HG03457 (cell line): ENCODE measurements at regions not wholly inside any gene's neighbourhood (a gene's known extent, or its start where the extent isn't known, plus 50 kb on each side); places are given as distances from the start of the nearest gene placed in this dataset.
"Not testable (repeated sequence)": the region's sequence is repeated elsewhere in the genome, so short reads cannot be mapped to it uniquely, and the experiment has no call there.

Experiments used
- ATAC-seq: cut with Tn5 transposase; IDR thresholded peaks from one replicate; pipeline ENCODE4 v1.9.1; 2021; ENCODE audit warnings: moderate number of reproducible peaks; ENCODE audit not compliant: unreplicated experiment

GRCh38 chr5:8831854-8832253 is 714.0 kb downstream of the SEMA5A start:
- no peak for ATAC-seq

GRCh38 chr5:8839361-8840055 is 706.4 kb downstream of the SEMA5A start:
- ATAC-seq: no peak

DNA sequence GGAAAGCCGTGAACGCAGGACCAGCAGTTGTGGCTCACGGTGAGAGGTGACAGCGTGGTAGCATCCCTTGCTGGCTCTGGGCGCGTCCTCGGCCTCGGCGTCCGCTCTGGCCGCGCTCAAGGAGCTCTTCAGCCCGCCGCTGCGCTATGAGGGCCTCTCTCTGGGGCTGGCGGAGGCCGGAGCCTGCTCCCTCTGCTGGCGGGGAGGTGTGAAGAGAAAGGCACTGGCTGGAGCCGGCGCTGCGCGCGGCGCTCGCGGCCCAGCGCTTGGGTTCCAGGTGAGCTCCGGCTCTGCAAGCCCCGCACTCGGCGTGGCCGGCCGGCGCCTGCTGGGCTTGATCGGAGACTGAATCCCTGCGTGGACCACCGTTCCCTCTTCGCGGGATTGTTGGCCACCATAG is 705.6 kb downstream of the SEMA5A start:
- ATAC-seq: no peak

- not testable (repeated sequence) for ATAC-seq
These were observed 705.1 kb downstream of the SEMA5A start for GRCh38 chr5:8840746-8841145.

GRCh38 chr5:8842971-8843551 is 702.8 kb downstream of the SEMA5A start:
- no peak for ATAC-seq

DNA sequence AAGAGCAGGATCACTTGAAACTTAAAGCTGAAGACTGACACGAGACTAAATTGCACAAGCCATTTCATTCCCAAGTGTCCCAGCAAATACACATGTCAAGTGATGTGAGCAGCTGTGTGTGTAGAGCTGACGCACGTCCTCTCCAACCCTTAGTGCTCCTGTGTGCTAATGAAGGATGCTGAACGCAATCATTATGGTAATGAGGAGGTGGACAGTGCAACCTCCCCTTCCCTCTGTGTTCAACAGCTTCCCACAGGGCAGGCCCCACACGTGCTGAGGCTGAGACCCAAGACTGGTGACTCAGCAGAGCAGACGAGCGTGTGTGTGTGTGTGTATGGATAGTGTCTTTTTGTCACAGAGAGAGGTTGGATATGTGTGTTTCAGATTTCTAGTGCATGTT is 702.1 kb downstream of the SEMA5A start:
- no peak for ATAC-seq

- no peak for ATAC-seq
These were observed 701.7 kb downstream of the SEMA5A start for GRCh38 chr5:8844206-8844605.

- ATAC-seq: no peak
These were observed 701.0 kb downstream of the SEMA5A start for GRCh38 chr5:8844847-8845246.

GRCh38 chr5:8845296-8845695 is 700.6 kb downstream of the SEMA5A start:
- ATAC-seq: no peak

- no peak for ATAC-seq
These were observed 697.5 kb downstream of the SEMA5A start for GRCh38 chr5:8848366-8848765.

- no peak for ATAC-seq
These were observed 696.8 kb downstream of the SEMA5A start for GRCh38 chr5:8848997-8849594.

- no peak for ATAC-seq
These were observed 694.8 kb downstream of the SEMA5A start for GRCh38 chr5:8851101-8851500.

GRCh38 chr5:8857051-8857450 is 688.8 kb downstream of the SEMA5A start:
- ATAC-seq: no peak

- ATAC-seq: no peak
These were observed 684.1 kb downstream of the SEMA5A start for GRCh38 chr5:8861764-8862163.

- no peak for ATAC-seq
These were observed 681.8 kb downstream of the SEMA5A start for GRCh38 chr5:8864053-8864452.

GRCh38 chr5:8865266-8865665 is 680.6 kb downstream of the SEMA5A start:
- ATAC-seq: no peak

DNA sequence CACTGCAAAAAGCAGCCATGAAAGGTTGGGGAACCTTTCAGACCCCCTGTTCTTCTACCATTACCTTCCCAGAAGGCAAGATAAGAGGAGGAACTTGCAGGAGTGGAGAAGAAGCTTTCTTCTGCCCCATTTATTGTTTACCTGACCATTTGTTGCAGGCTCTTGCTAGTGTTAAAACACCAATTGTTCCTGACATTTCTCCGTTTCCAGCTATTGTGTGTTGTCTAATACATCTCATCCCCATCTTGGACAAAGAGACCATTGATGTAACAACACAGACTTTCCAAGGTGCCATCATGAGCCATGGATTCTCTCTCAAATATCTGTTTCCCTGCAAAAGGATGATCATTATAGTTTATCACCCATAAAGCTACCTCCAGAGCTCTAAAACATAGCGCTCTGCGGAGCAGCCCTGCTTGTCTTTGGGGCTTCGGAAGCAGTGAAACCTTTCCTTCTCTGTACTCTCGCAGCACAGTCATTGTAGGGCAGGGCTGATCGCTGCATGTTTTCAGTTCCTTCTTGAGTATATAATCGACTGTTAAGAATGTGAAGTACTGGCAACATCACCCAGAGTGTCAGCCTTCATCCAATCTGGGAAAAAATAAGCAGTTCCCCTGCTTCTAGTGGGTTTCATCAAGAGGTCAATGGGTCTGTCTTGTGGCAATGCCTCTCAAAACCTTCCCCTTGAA is 680.0 kb downstream of the SEMA5A start:
- no peak for ATAC-seq

GRCh38 chr5:8868283-8868682 is 677.6 kb downstream of the SEMA5A start:
- ATAC-seq: no peak

DNA sequence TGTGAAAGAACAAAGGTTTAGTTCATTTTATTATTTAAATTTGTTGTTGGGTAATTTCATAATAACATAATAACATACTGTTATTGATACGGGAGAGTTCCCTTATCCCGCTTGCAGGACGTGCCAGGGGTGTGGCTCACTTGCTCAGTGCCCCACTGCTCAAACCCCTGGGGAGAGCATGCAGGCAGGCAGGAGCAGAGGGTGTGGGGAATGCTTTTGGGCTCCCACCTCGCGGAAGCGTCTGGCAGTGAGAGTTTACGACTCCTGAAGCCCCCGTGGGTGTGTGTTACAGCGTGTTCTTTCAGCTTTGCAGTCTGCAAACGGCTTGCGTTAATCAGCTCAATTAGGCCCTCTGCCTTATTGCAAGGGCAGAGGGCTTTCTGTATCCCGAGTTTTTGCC is 675.9 kb downstream of the SEMA5A start:
- no peak for ATAC-seq

GRCh38 chr5:8870349-8870958 is 675.4 kb downstream of the SEMA5A start:
- ATAC-seq: no peak

GRCh38 chr5:8870959-8871355 is 674.9 kb downstream of the SEMA5A start:
- ATAC-seq: no peak
